ENCODE measurements at regions not wholly inside any gene's neighbourhood (a gene's known extent, or its start where the extent isn't known, plus 50 kb on each side); places are given as distances from the start of the nearest gene placed in this dataset.

DNA sequence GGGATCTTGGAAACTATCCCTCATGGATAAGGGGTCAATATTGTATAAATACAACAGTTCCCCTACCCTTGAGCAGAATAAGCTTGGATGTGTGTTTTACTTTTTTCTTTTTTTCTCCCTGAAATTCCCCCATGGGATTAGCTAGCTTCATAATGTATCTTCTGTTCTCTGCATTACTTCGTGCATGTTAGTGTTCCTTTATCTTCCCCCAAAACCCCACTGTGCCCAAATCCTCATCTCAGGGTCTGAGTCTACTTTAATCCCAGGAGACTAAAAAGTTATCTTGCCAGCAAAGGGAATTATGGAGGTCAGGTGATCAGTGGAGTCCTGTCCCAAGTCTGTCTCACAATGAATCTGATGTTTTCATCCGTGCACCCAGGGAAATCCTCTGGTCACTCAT is 217.5 kb upstream of the CNTNAP4 start:
- TF ChIP-seq CTCF (IDR thresholded peaks at IDR 0.05) (no peak), POLR2A (IDR thresholded peaks at IDR 0.05) (no peak)
